HFFc6 (cell line): ENCODE measurements at regions not wholly inside any gene's neighbourhood (a gene's known extent, or its start where the extent isn't known, plus 50 kb on each side); places are given as distances from the start of the nearest gene placed in this dataset.

ENCODE experiments used
- DNase-seq: peaks from one replicate; pipeline ENCODE4 v3.0.0-alpha.2; 2018
- H3K27ac Mint-ChIP-seq: 2 replicates; pipeline ENCODE4 v1.8.0; 2020; ENCODE audit warnings: mild to moderate bottlenecking, mixed read lengths
- H3K27me3 Mint-ChIP-seq: 2 replicates; pipeline ENCODE4 v1.8.0; 2021; ENCODE audit warnings: mild to moderate bottlenecking, moderate library complexity, mixed read lengths; ENCODE audit not compliant: insufficient read depth
- H3K36me3 Mint-ChIP-seq: 2 replicates; pipeline ENCODE4 v1.8.0; 2021; ENCODE audit warnings: low read depth, mixed read lengths
- H3K4me1 Mint-ChIP-seq: 2 replicates; pipeline ENCODE4 v1.8.0; 2020; ENCODE audit warnings: low read depth, mixed read lengths
- H3K4me3 Mint-ChIP-seq: 2 replicates; pipeline ENCODE4 v1.8.0; 2020; ENCODE audit warnings: mild to moderate bottlenecking, moderate library complexity, mixed read lengths
- H3K9me3 Mint-ChIP-seq: 2 replicates; pipeline ENCODE4 v1.8.0; 2020; ENCODE audit warnings: mild to moderate bottlenecking, mixed read lengths
- CTCF ChIP-seq: fragments of 200-600 bp; sonication (generic); IDR thresholded peaks from 2 replicates; pipeline ENCODE4 v1.5.0; 2021; ENCODE audit warnings: antibody characterized with exemption, mild to moderate bottlenecking

- no peak for DNase-seq
- no peak for TF ChIP-seq CTCF
- Mint-ChIP-seq H3K27me3 (peaks cover 35% of the 10 kb centered on the region), H3K36me3 (no peaks in the 10 kb centered on the region), H3K9me3 (no peaks in the 10 kb centered on the region), H3K27ac (no peak overlapping the region), H3K4me1 (no peaks in the 10 kb centered on the region), H3K4me3 (no peak overlapping the region)
These were observed 52.8 kb upstream of the ZFAND3 start for GRCh38 chr6:37766717-37767116.

GRCh38 chr6:37765182-37765775 is 54.2 kb upstream of the ZFAND3 start:
- no peak overlapping the region for H3K27ac Mint-ChIP-seq
- no peaks in the 10 kb centered on the region for H3K9me3 Mint-ChIP-seq
- DNase-seq, result no peak
- TF ChIP-seq CTCF, result no peak
- peaks cover 36% of the 10 kb centered on the region for H3K27me3 Mint-ChIP-seq
- H3K4me3 Mint-ChIP-seq, result no peak overlapping the region
- no peaks in the 10 kb centered on the region for H3K36me3 Mint-ChIP-seq
- no peaks in the 10 kb centered on the region for H3K4me1 Mint-ChIP-seq

- H3K36me3 Mint-ChIP-seq, result no peaks in the 10 kb centered on the region
- H3K27me3 Mint-ChIP-seq, result peaks cover 45% of the 10 kb centered on the region
- H3K4me1 Mint-ChIP-seq, result no peaks in the 10 kb centered on the region; the same call in 1 of the 2 replicates
- H3K9me3 Mint-ChIP-seq, result no peaks in the 10 kb centered on the region
- no peak for DNase-seq
- no peak overlapping the region for H3K4me3 Mint-ChIP-seq
- no peak overlapping the region for H3K27ac Mint-ChIP-seq
- TF ChIP-seq CTCF, result no peak
These were observed 56.1 kb upstream of the ZFAND3 start for GRCh38 chr6:37763413-37763812.

GRCh38 chr6:37762806-37763205 is 56.7 kb upstream of the ZFAND3 start:
- H3K4me1 Mint-ChIP-seq, result no peaks in the 10 kb centered on the region; the same call in 1 of the 2 replicates
- no peaks in the 10 kb centered on the region for H3K36me3 Mint-ChIP-seq
- DNase-seq, result no peak
- no peak overlapping the region for H3K4me3 Mint-ChIP-seq
- no peak for TF ChIP-seq CTCF
- no peak overlapping the region for H3K27ac Mint-ChIP-seq
- H3K9me3 Mint-ChIP-seq, result no peaks in the 10 kb centered on the region
- H3K27me3 Mint-ChIP-seq, result peaks cover 45% of the 10 kb centered on the region

GRCh38 chr6:37761554-37762271 is 57.8 kb upstream of the ZFAND3 start:
- Mint-ChIP-seq H3K27me3 (peaks cover 41% of the 10 kb centered on the region), H3K27ac (no peak overlapping the region), H3K4me3 (no peak overlapping the region), H3K9me3 (no peaks in the 10 kb centered on the region), H3K4me1 (no peaks in the 10 kb centered on the region; the same call in 1 of the 2 replicates), H3K36me3 (no peaks in the 10 kb centered on the region)
- no peak for TF ChIP-seq CTCF
- no peak for DNase-seq
